ENCODE measurements at regions not wholly inside any gene's neighbourhood (a gene's known extent, or its start where the extent isn't known, plus 50 kb on each side); places are given as distances from the start of the nearest gene placed in this dataset.
A peak's percentile ranks its signal among the peaks of the same experiment; 100 is the strongest.

DNA sequence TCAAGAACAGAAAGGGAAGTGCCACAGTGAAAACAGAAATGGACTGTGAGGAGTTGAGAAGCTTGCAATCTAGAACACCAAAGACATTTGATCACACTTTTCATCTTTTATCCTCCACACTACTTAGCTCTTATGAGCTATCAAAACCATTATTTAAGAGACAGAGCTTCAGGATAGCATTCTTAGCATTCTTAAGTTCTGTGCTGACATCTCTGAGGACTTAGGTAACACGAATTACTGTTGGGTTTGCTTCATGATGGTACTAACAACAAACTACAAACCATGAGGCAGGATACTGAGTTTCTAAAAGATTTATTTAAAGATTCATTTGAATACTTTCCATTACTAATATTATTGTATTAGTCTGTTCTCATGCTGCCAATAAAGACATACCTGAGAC is 1038.6 kb downstream of the TUSC7 start:
- no peak for DNase-seq (ENCODE audit: low read depth)

DNA sequence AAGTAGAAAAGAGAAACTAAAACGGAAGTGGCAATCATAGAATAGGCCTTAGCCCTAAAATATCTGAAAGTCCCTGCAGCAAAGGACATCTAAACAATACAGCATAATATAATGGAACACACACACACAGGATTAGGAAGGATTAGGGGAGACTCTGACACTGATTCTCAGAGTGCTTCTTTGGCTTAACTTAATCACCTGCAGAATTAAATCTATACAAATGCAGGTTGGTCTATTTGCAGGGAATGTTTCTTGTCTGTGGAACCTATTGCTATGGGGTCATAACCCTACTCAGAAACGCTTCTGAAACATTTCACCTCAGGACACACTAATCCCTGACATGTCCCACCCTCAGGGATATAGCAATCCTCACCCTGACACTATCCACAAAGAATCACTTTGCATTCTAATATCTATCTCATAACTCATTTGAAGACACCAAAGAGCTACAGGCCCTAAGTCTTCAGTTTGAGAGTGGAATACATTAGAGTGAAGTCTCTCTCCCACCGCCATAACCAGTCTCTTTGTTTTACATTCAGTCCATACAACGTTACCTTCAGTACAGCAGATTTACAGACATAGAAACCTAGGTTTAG is 1041.2 kb downstream of the TUSC7 start:
- DNase-seq (ENCODE audit: low read depth) = no peak

DNA sequence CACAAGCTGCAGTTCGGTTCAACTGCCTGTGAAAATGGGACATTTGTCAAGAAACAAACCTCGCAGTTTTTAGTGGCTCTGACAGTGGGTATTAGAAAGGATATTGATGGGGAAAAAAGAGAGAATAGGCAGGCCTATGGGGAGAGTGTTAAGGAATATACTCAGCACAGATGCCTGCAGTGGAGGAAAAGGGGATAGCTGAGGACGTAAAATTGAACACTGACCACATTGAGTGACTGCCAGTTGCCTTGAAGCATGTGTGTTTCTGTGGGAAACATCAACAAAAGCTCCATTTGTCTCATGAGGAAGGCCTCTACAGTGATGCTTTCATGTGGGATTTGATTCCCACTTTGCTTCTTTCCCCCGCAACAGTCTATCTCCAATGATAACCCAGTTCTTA is 1042.1 kb downstream of the TUSC7 start:
- DNase-seq (ENCODE audit: low read depth) = no peak

DNA sequence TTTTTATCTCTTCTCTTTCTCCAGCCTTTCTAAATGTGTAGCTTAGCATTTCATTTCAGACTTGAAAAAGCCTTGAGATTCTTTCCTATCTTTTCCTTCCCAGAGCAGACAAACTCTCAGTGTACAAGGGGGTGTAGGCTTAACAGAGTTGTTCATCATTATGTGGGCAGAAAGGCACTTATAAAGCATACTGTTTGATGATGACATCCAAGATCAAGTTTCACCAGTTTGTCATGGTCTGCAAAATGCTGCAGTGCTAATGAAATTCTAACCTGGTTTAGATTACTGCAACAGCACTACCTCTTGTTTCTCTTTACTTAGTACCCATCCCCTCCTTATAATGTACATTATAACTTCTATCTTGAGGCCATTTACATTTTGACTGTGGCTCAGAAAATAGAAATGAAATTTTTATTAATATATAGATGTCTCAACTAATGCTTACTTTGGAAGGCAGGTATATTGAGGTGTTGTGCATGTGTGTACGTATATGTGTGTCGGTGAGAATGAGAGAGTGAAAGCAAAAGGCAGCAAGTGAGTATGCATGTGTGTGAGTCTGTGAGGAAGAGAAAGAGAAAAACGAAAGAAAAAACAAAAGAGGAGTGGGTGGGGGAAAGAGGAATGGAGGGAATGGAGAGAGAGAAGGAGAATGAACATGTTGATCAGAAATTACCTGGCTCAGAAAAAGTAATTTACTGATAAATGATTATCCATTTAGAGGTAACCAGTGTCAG is 1043.6 kb downstream of the TUSC7 start:
- DNase-seq (ENCODE audit: low read depth) = peak; percentile 23

DNA sequence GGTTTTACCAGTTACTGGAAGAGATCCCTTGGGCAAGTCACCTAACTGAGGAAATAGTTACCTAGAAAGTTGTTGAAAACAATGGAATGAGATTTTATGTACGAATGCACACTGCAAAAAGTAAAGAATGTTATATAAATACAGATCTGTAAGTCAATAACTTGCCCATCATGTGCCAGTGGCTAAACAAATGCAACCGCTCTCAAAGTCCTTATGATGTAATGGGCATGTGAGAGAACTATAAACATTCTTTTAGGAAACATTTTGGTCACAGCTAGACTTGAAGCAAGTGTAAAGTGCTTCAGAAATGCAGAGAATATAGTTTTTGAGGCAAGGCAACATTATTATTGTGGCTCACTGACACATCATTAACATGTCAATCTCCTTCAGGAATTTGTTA is 1044.5 kb downstream of the TUSC7 start:
- no peak for DNase-seq (ENCODE audit: low read depth)

DNA sequence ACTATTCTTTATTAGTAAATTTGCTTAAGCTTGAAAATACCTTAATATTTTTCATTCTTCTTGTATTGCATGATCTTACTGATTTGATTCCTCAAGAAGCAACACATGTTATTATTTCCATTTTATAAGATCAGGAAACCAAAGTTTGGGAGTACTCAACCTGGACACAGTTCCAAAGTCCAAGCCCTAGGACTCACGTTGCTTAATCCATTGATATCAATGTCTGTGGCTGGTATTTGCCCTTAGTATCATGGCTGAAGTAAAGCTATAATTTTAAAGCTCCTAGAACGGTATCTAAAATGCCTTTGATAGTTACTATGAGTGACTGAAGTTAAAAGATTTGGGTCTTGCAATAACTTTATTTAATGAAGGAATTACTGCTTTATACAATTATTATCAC is 1045.3 kb downstream of the TUSC7 start:
- DNase-seq (ENCODE audit: low read depth) = no peak

DNA sequence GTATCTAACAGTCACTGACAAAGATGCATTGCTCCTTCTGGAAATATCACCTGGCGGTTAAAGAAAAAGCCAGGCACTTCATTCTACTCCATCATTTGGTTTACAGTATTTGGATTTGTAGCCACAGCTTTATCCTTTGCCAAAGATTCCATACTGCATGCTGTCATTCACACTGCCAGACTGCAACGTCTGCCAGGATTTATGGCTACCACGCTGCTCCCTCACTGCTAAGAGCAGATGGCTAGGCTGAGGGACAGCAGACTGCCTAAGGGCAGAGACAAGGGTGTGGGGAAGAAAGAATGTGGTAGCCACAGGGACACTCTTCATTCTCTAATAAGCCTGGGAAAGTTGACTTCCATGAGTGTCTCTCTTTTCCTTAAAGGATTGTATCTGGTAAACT is 1047.0 kb downstream of the TUSC7 start:
- peak; percentile 45 for DNase-seq (ENCODE audit: low read depth)

DNA sequence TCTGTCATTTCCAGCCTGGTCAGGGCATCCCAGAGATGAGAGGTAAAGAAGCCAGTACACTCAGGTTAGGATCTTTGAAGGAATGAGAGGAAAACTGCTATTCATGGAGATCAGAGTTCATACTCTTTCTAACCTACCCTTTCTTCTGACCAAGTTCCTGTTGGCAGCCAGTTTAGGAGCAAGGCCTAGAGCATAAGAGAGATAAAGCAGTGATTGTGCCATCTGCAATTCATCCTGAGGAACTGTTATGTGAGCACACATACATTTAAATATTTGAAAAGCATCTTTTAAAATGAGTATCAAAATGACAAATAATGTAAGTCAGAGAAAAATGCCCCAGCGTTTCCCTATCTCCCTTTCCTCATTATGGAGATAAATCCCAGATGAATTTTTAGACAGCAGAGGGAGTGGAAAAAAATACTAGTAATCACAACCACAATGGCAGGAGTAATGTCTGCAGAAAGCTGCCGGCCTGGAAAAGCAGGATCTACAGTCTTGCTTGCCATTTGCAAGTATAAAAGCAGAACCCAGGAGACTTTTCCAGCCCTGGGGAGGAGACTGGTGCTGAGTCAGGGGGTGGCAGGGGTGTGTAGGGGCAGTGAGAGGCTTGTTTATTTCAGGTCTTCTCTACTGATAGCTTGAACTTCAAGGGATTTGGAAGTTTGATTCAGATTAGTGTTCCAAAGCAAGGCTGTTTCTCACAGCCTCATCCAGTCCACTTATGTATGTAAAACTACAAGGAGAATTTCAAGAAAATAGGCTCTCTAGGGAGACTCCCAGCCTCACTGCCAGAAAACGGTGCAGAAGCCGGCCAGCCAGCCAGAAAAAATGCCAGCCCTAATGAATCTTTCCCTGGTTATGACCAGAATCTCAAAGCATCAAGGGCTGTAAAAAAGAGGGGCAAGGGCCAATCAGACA is 1052.4 kb downstream of the TUSC7 start:
- DNase-seq (ENCODE audit: low read depth) = no peak

DNA sequence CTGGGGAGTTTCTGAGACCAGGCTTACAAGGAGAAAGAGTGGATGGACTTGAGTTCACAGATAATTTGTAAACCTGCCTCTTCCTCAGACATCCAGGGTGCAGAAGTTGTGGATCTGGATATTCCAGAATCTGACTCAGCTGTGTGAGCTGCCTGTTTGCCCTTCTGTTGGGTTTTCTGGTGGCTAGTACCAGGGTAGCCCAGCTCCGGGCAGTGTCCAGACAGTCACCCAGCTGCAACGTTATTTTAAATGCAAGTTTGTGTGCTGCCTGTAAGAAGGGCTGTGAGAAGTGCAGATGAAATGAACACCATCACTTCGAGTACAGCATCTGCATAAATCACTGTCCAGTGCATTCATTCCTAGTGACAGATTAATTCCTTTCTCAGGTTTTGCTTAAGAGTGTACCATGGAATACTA is 1053.0 kb downstream of the TUSC7 start:
- DNase-seq (ENCODE audit: low read depth) = no peak

DNA sequence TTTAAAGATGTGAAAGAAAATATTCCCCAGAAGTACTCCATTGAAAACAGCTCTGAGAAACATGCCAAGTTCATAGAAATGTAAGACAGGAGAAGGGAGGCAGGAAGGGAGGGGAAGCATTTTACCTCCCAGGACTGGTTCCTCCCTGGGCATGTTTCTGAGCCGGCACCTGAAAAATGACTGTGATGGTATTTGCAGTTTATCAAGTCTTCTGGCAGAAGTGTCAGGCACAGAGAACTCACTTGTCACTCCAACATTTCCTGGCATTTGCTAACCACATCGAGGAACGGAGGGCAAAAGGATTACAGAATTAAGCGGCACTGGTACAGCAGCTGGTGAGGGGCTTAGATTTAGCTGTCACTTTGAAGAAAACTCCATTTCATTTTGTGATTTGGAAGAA is 1054.0 kb downstream of the TUSC7 start:
- DNase-seq (ENCODE audit: low read depth) = no peak

DNA sequence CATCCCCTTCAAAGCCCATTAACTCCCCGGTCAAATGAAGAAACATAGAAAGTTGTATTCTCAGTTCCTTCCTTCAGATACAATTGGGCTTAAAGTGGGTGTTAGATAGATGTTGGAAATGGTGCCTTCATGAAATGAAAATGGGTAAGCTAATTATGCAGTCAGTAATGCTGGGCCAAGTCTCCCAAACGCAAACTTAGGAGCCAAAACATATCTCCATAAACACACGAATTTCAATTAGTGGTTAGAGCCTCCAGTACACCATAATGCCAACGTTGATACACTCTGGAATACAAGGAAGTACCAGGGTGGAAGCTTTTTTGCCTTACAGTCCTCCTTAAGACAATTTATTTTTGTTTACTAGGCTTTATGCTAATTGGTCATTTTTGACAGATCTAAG is 1059.0 kb downstream of the TUSC7 start:
- DNase-seq (ENCODE audit: low read depth) = no peak

DNA sequence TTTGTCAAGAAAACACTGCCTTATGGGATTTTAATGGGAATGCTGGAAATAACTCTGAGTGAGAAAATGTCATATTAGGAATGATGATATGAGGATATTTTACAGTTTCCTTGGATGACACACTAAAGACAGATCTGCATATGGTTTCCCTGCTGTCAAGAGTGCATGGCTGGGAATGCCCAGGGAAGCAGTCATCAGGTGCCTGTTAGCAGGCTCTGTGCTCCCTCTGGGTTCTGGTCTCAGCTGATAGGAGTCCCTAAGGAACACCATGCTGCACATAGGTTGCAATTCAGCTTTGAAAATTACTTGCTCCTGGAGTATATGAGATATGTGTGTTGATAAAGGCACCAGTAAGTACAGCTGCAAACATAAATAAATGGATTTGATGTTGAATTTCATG is 1064.6 kb downstream of the TUSC7 start:
- no peak for DNase-seq (ENCODE audit: low read depth)

DNA sequence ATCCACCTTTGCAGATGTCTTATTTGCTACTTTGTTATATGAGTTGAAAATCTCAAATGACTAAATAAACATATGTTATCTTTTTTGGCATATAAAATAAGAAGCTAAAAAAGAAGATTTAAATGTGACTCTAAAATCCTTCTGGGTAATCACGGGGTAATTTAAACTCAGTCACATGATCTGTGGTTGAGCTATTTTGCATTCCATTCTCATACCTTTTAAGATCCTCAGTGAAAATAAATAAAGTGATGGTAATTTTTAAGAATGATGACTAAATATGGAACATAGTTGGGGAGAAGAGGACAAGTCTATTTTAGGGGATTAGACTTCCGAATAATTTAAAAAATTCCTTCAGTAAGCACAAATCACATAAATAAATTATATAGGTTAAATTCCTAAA is 1076.8 kb downstream of the TUSC7 start:
- DNase-seq (ENCODE audit: low read depth) = no peak

DNA sequence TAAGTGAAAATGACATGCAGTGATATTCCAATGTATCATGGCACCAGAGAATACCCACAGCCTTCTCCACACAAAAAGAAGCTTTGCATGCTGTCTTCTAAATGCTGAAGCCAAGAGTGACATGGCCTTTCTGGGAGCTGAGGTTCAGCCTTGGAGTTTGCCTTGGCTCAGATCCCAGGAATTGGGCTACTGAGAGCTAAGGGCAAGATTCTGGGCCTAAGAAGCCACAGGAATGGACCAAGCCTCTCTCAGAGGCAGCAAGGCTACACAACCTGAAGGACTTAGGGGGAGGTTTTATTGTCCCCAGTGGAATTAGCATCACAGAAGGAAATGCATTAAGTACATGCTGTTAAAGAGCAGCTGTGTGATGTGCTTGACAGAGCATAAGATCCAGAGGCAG is 1078.5 kb downstream of the TUSC7 start:
- peak; percentile 87 for DNase-seq (ENCODE audit: low read depth)

DNA sequence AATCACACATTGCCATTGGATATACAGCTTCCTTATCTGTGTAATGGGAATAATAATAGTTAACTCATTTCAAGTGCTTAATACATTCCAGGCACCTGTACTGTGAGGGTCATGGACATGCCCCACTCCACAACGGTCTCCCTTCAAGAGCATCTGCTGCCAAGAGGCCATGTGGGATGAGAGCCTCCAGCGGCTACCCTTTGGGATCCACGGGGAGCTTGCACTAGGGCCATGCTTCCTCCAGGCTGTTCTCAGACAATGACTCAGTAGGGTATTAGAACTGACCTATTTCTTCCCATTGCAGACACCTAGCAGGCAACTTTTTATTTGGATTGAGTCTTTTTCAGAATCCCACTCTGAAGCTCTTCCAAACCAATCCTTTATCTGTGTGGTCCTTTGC is 1078.9 kb downstream of the TUSC7 start:
- no peak for DNase-seq (ENCODE audit: low read depth)

DNA sequence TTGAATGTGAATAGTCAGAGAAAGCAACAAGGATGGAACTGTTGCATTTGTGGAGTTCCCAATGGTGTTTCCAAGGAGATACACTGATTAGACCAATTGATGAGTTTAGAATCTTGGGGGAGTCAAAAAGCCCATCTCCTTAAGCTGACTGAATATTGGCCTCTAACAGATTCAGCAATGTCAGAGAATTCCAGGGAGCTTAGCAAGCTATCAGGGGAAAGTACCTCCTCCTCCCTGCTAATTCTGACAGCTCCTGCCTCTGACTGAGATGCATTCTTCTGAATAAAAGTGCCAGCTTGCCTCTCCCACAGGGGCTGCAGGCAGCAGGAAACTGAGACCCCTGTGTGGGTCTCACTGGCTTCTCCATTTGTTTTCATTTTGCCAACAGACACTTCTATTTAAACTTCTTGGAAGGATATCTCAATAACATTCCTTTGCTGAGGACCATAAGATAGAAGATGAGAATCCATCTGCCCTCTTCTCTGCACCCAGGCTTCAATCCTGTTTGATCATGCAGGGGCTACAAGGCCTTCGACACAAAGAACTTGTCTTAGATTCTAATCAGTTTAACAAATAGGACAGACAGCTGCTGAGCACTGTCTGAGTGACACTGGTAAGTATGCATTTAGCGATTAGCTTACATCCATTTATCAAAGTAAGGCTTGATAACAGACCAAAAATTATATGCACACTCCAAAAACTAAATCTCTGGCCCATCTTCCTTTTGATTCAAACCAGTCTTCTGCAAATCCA is 1080.8 kb downstream of the TUSC7 start:
- DNase-seq (ENCODE audit: low read depth) = no peak

DNA sequence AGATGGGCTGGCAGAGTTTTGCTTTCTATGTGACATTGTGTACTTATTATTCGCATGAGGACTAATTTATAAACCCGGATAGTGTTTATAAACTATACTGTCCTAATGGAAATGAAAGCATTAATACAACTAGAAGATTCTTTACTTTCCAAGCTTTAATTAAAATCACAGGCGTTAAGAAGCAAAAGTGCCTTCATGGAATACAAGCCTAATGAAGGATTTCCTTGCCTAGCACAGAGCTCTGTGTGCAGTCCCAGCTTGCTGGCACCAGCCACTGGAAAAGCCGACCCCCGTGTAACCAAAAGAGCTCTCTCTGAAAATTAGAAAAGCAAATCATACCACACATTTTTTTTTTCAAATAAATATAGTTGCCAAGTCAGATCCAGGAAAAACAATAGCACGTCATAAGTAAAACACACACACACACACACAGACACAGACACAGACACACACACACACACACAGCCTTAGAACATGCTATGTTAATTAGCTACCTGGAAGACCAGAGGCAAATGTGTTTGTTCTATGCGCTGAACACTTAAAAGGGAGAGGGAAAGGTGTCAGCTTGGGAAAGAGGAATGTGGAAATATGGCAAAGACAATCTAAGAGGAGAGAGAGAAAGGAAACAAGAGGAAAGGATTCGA is 1084.2 kb downstream of the TUSC7 start:
- no peak for DNase-seq (ENCODE audit: low read depth)

DNA sequence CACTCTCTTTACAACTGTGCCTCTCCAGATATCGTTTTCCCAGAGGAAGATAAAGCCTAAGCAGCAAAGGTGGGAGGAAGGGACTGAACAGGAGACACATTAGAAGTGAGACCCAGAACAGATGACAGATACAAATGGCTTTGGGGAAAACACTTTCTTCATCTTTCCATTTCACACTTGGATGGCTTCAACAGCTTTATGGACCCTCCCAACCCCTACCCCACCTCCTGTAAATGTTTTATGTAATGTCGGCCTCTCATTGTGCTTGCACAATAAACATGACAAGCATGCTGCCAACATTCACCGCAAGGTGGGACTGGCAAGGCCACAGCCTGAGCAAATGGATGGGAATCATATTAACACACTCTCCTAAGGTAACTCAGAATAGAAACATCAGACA is 1088.6 kb downstream of the TUSC7 start:
- no peak for DNase-seq (ENCODE audit: low read depth)

DNA sequence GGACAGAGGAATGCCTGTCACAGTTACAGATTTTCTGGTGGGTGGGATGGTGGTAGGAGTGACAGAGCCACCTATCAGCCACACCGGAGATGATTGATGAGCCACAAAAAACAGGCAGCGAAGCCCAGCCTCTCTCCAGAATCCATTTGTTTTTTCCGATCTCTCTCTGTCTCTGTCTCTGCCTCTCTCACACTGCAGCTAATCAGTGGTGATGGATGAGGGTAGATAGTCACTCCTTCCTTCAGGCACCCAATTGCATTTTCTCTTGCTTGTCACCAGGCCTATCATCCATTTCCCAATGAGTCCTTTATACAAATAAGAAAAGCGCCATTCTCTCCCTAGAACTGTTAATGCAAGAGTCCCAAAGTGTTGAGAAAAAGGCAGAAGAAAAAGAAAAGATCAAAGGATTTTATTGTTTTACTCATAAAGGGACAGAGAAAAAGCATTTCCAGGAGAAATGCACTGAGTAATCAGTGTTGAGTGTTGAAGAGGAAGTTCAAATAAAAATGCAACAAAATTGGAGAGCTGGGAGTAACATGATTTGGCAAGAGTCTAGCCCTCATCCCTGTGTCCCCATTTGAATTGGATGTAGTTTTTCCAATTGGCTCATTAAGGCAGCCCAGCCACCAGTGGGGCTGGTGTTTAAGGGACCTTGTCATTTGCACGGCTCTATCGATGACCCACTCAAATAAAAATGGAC is 1089.3 kb downstream of the TUSC7 start:
- DNase-seq (ENCODE audit: low read depth) = no peak

DNA sequence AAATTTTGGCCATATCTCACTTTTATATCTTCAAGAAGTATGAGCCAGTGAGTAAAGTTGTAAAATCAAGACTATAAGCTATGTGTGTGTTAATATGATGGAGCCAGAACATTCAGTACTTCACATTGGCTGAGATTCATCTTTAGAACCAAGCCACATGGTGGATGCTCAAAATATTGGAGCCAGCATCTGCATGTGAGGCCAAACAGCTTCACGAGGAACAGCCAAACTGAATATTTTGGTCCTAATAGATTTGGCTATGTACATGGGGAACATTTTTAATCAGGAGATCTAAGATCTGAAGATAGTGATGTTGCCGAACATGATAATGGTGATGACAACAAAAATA is 1089.8 kb downstream of the TUSC7 start:
- no peak for DNase-seq (ENCODE audit: low read depth)

DNA sequence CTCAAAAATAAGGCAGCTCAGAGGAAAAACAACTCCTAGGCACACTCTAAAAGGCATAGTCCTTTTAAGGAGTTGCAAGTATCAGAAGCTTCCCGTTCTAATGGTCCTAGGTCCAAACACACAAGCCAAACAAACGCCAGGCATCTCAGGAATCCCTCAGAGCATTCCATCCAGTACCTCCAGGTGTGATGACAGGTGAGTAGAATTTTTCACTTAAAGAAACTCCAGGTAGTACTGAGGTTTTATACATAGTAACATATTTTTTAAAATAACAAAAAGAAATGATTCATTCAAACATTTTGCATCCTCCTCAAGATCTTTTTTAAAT is 1092.3 kb downstream of the TUSC7 start:
- DNase-seq (ENCODE audit: low read depth) = no peak

Data from myocyte (in vitro differentiated cells).